H1 (cell line): ENCODE measurements at regions not wholly inside any gene's neighbourhood (a gene's known extent, or its start where the extent isn't known, plus 50 kb on each side); places are given as distances from the start of the nearest gene placed in this dataset.

Source experiments
- CTCF ChIA-PET: fragments of 300-600 bp; sonication (Branson Sonifier 250); formaldehyde crosslinking; loops from one replicate; lab custom pipeline; 2021; ENCODE audit not compliant: partially characterized antibody; lab: Charles Lee
- POLR2A ChIA-PET: fragments of 300-600 bp; sonication (Branson Sonifier 250); formaldehyde crosslinking; loops from one replicate; lab custom pipeline; 2021; ENCODE audit warnings: inconsistent platforms; ENCODE audit not compliant: partially characterized antibody; lab: Charles Lee
- DNase-seq, 2 experiments: peaks; one replicate each; pipeline versions ENCODE4 v3.0.0 to v3.0.0-alpha.2; 2010 to 2022; ENCODE audit warnings: low spot score in 2 of 2, low read depth in 1 of 2, mixed read lengths in 1 of 2
- FAIRE-seq: peaks from 2 replicates; lab custom pipeline; 2011; peaks lifted over from hg19 to GRCh38; lab: Jason Lieb, UNC
- H2AFZ ChIP-seq: 2 replicates; pipeline ENCODE4 v1.8.1; 2012; ENCODE audit warnings: low read length, inconsistent platforms
- H2AK5ac ChIP-seq: 2 replicates; pipeline ENCODE4 v1.6.1; 2013; ENCODE audit warnings: low read depth, low read length
- H2BK120ac ChIP-seq: replicated peaks from 2 replicates; pipeline ENCODE3; 2013; ENCODE audit warnings: low read depth, low read length, inconsistent platforms
- H2BK12ac ChIP-seq: 2 replicates; pipeline ENCODE4 v1.6.1; 2013; ENCODE audit warnings: low read depth, low read length
- H2BK15ac ChIP-seq: 2 replicates; pipeline ENCODE4 v1.6.1; 2013; ENCODE audit warnings: low read length
- H2BK20ac ChIP-seq: 2 replicates; pipeline ENCODE4 v1.6.1; 2013; ENCODE audit warnings: low read length
- H2BK5ac ChIP-seq: 2 replicates; pipeline ENCODE4 v1.6.1; 2013; ENCODE audit warnings: low read depth, low read length
- H3K14ac ChIP-seq: 2 replicates; pipeline ENCODE4 v1.6.1; 2013; ENCODE audit warnings: inconsistent platforms; ENCODE audit not compliant: insufficient read length
- H3K18ac ChIP-seq: 2 replicates; pipeline ENCODE4 v1.6.1; 2013; ENCODE audit warnings: low read length; ENCODE audit errors: extremely low read depth
- H3K23ac ChIP-seq: 2 replicates; pipeline ENCODE4 v1.6.1; 2013; ENCODE audit warnings: inconsistent platforms; ENCODE audit not compliant: insufficient read length
- H3K23me2 ChIP-seq: 2 replicates; pipeline ENCODE4 v1.6.1; 2013; ENCODE audit warnings: low read depth, low read length
- H3K27ac ChIP-seq: 2 replicates; pipeline ENCODE4 v1.6.1; 2011; ENCODE audit warnings: low read depth, low read length, inconsistent platforms
- H3K27me3 ChIP-seq, 4 experiments: replicated peaks in 1 of 4; 1 replicate in 1 of 4; 2 replicates in 3 of 4; pipeline versions ENCODE4 v1.6.1 to v1.8.1; 2011 to 2013; ENCODE audit warnings: low read length in 3 of 4, mild to moderate bottlenecking in 3 of 4, inconsistent platforms in 2 of 4, mixed read lengths in 2 of 4, moderate library complexity in 1 of 4; ENCODE audit not compliant: control insufficient read depth in 3 of 4, insufficient read depth in 3 of 4; ENCODE audit errors: extremely low read depth in 1 of 4
- H3K36me3 ChIP-seq, 4 experiments: 2 replicates each; pipeline versions ENCODE4 v1.6.1 to v1.8.1; 2011 to 2013; ENCODE audit warnings: mild to moderate bottlenecking in 4 of 4, low read length in 3 of 4, moderate library complexity in 2 of 4, control low read depth in 1 of 4, inconsistent platforms in 1 of 4; ENCODE audit not compliant: insufficient read depth in 4 of 4, control insufficient read depth in 2 of 4
- H3K4ac ChIP-seq: replicated peaks from 2 replicates; pipeline ENCODE3; 2013; ENCODE audit warnings: low read length, low read depth, mixed read lengths, inconsistent platforms; ENCODE audit not compliant: insufficient read length
- H3K4me1 ChIP-seq, 4 experiments: replicated peaks in 1 of 4; 1 replicate in 1 of 4; 2 replicates in 3 of 4; pipeline versions ENCODE4 v1.6.1 to v1.8.1; 2011 to 2013; ENCODE audit warnings: low read length in 3 of 4, inconsistent platforms in 2 of 4, mixed read lengths in 1 of 4; ENCODE audit not compliant: insufficient read depth in 4 of 4, control insufficient read depth in 3 of 4
- H3K4me2 ChIP-seq, 2 experiments: 2 replicates each; pipeline versions ENCODE4 v1.6.1 to v1.8.1; 2011 to 2013; ENCODE audit warnings: low read depth in 2 of 2, low read length in 2 of 2, control low read depth in 1 of 2, inconsistent platforms in 1 of 2, mild to moderate bottlenecking in 1 of 2; ENCODE audit not compliant: insufficient read depth in 1 of 2
- H3K4me3 ChIP-seq, 4 experiments: fragments of 200-600, 300-600 bp in 1 of 4; sonication (generic), shearing (Covaris generic), sonication (Bioruptor Twin) in 1 of 4; 2 replicates each; pipeline versions ENCODE4 v1.5.1 to v1.8.1; 2011 to 2016; ENCODE audit warnings: low read length in 4 of 4, low read depth in 3 of 4, control low read depth in 2 of 4, inconsistent platforms in 2 of 4, mild to moderate bottlenecking in 2 of 4, mixed read lengths in 1 of 4, moderate library complexity in 1 of 4; ENCODE audit not compliant: insufficient read depth in 2 of 4; ENCODE audit errors: extremely low read depth in 1 of 4
- H3K56ac ChIP-seq: replicated peaks from 2 replicates; pipeline ENCODE3; 2013; ENCODE audit warnings: low read depth, mild to moderate bottlenecking, mixed read lengths, low read length, inconsistent platforms; ENCODE audit not compliant: insufficient read length
- H3K79me1 ChIP-seq: 2 replicates; pipeline ENCODE4 v1.6.1; 2013; ENCODE audit warnings: low read depth, low read length, control low read depth
- H3K79me2 ChIP-seq, 2 experiments: 2 replicates each; pipeline versions ENCODE4 v1.6.1 to v1.8.1; 2012 to 2013; ENCODE audit warnings: low read length in 2 of 2, mild to moderate bottlenecking in 2 of 2, inconsistent platforms in 1 of 2; ENCODE audit not compliant: insufficient read depth in 2 of 2, control insufficient read depth in 1 of 2
- H3K9ac ChIP-seq, 4 experiments: replicated peaks in 1 of 4; 1 replicate in 1 of 4; 2 replicates in 3 of 4; pipeline versions ENCODE4 v1.6.1 to v1.8.1; 2011 to 2013; ENCODE audit warnings: low read depth in 3 of 4, low read length in 3 of 4, control low read depth in 2 of 4, mild to moderate bottlenecking in 2 of 4, moderate library complexity in 2 of 4, inconsistent platforms in 1 of 4; ENCODE audit errors: extremely low read depth in 1 of 4
- H3K9me3 ChIP-seq, 2 experiments: 2 replicates each; pipeline versions ENCODE4 v1.6.1 to v1.8.1; 2012 to 2013; ENCODE audit warnings: mild to moderate bottlenecking in 2 of 2, moderate library complexity in 2 of 2, control low read depth in 1 of 2, inconsistent platforms in 1 of 2, low read depth in 1 of 2, low read length in 1 of 2, mixed read lengths in 1 of 2; ENCODE audit not compliant: insufficient read depth in 2 of 2
- H4K20me1 ChIP-seq, 2 experiments: replicated peaks in 1 of 2; 2 replicates each; pipeline versions ENCODE3 to v1.8.1; 2011 to 2013; ENCODE audit warnings: inconsistent platforms in 2 of 2, low read length in 2 of 2, mild to moderate bottlenecking in 1 of 2; ENCODE audit not compliant: insufficient read depth in 2 of 2, control insufficient read depth in 1 of 2
- H4K5ac ChIP-seq: 2 replicates; pipeline ENCODE4 v1.6.1; 2013; ENCODE audit warnings: low read length, low read depth, mixed read lengths, inconsistent platforms; ENCODE audit not compliant: insufficient read length
- H4K8ac ChIP-seq: 2 replicates; pipeline ENCODE4 v1.8.0; 2013; ENCODE audit warnings: mild to moderate bottlenecking, moderate library complexity, low read length, inconsistent platforms; ENCODE audit not compliant: insufficient read depth; ENCODE audit errors: extremely low read depth
- H4K91ac ChIP-seq: replicated peaks from 2 replicates; pipeline ENCODE3; 2013; ENCODE audit warnings: low read length, mixed read lengths, inconsistent platforms; ENCODE audit not compliant: insufficient read length
- EGR1 ChIP-seq: IDR thresholded peaks from 2 replicates; pipeline ENCODE4 v1.6.1; 2011; ENCODE audit warnings: low read depth, low read length, borderline replicate concordance
- RXRA ChIP-seq: IDR thresholded peaks from 2 replicates; pipeline ENCODE4 v1.6.1; 2011; ENCODE audit warnings: low read depth, mild to moderate bottlenecking, low read length, moderate library complexity; ENCODE audit not compliant: insufficient read depth
- WGBS, 2 experiments: shearing (Covaris generic) in 1 of 2; methylation state at CpG; one replicate each; pipeline versions ENCODE4 v1.1.6 to v1.1.7; 2013 to 2015; ENCODE audit warnings: low lambda C conversion rate in 2 of 2, mixed read lengths in 2 of 2, inconsistent platforms in 1 of 2, low coverage in 1 of 2, missing lambda C conversion rate in 1 of 2; ENCODE audit not compliant: insufficient replicate concordance in 2 of 2, insufficient coverage in 1 of 2, insufficient read length in 1 of 2; ENCODE audit errors: extremely low coverage in 1 of 2, missing lambda C conversion rate in 1 of 2; 5-methylcytosine and 5-hydroxymethylcytosine counted together
- TF ChIP-seq, protein P1 (sequence below): IDR thresholded peaks from 2 replicates; pipeline ENCODE4 v1.6.1; 2011; ENCODE audit warnings: low read depth, mild to moderate bottlenecking, low read length; ENCODE audit not compliant: insufficient read depth

DNA sequence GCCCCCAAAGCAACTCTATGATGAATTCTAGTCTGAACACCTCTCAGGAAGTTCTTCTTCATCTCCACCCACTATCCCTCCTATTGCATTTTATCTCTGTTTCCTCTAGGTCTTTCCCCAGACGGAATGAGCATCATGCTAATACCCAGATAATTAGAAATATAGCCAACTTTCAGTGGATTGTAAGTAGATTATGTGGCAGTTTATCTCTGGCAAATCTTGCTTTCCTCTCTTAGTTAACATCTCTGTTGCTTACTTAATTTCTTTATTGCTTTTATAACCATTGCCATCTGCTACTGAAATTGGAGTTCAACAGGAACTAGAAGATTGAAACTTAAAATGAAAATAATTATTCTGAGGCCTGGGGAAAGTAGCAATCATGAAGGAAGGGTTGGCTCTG, 378.6 kb downstream of the RPS6KC1 start:
- WGBS, 2 experiments, result 94% methylated on average over 1 of the region's 1 CpG; no CpG with 5 or more reads in 1 of the 2 experiments
- Histone ChIP-seq H3K56ac (no peak overlapping the region), H3K4me1 (no peaks in the 10 kb centered on the region), H2BK120ac (no peak overlapping the region), H4K20me1 (no peaks in the 10 kb centered on the region), H3K4me3 (no peak overlapping the region), H3K4me2 (no peak overlapping the region), H3K9me3 (no peaks in the 10 kb centered on the region), H2BK12ac (no peak overlapping the region), H2BK15ac (no peak overlapping the region), H3K27ac (no peak overlapping the region), H3K4ac (no peak overlapping the region), H3K18ac (no peak overlapping the region), H3K14ac (no peak overlapping the region), H2BK5ac (no peak overlapping the region), H3K79me2 (no peaks in the 10 kb centered on the region), H2AFZ (no peak overlapping the region), H3K36me3 (no peaks in the 10 kb centered on the region), H4K91ac (no peak overlapping the region), H2BK20ac (no peak overlapping the region), H2AK5ac (no peak overlapping the region), H3K23me2 (no peaks in the 10 kb centered on the region; the same call in 1 of the 2 replicates), H3K23ac (no peak overlapping the region), H3K27me3 (no peaks in the 10 kb centered on the region), H4K8ac (no peak overlapping the region), H3K79me1 (no peaks in the 10 kb centered on the region), H3K9ac (no peak overlapping the region), H4K5ac (no peak overlapping the region)
- DNase-seq (no peak), FAIRE-seq (no peak)
- ChIA-PET POLR2A (interaction anchor here (0.7 kb wide), 1 partner anchor 1673 kb away, joined by 3 read pairs; no protein-coding TSS in a partner anchor), CTCF (no interaction called here)
- TF ChIP-seq, protein P1, sequence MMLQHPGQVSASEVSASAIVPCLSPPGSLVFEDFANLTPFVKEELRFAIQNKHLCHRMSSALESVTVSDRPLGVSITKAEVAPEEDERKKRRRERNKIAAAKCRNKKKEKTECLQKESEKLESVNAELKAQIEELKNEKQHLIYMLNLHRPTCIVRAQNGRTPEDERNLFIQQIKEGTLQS, result no peak
- TF ChIP-seq EGR1 (no peak), RXRA (no peak)
